Fibroblast of lung (primary cell): ENCODE measurements at regions not wholly inside any gene's neighbourhood (a gene's known extent, or its start where the extent isn't known, plus 50 kb on each side); places are given as distances from the start of the nearest gene placed in this dataset.

Experiments used
- DNase-seq, 2 donors: peaks; one replicate each; pipeline versions ENCODE4 v3.0.0 to v3.0.0-alpha.2; 2010; ENCODE audit warnings: low read depth in 2 of 2
- H2AFZ ChIP-seq: 2 replicates; pipeline ENCODE4 v1.5.1; 2012; ENCODE audit warnings: low read length, control low read depth, inconsistent platforms
- H3K27ac ChIP-seq: 2 replicates; pipeline ENCODE4 v1.5.1; 2011; ENCODE audit warnings: low read length, control low read depth; ENCODE audit not compliant: insufficient read depth
- H3K27me3 ChIP-seq: 2 replicates; pipeline ENCODE4 v1.5.1; 2011; ENCODE audit warnings: mild to moderate bottlenecking, low read length; ENCODE audit not compliant: control insufficient read depth, insufficient read depth
- H3K36me3 ChIP-seq: 2 replicates; pipeline ENCODE4 v1.5.1; 2011; ENCODE audit warnings: low read length; ENCODE audit not compliant: control insufficient read depth, insufficient read depth
- H3K4me1 ChIP-seq: 2 replicates; pipeline ENCODE4 v1.5.1; 2011; ENCODE audit warnings: low read length; ENCODE audit not compliant: control insufficient read depth, insufficient read depth; ENCODE audit errors: extremely low read depth
- H3K4me2 ChIP-seq: 2 replicates; pipeline ENCODE4 v1.5.1; 2011; ENCODE audit warnings: low read length, control low read depth; ENCODE audit not compliant: insufficient read depth; ENCODE audit errors: extremely low read depth
- H3K4me3 ChIP-seq, 4 experiments: fragments of 200-600 bp in 1 of 4; sonication (generic) in 1 of 4; replicated peaks in 1 of 4; 2 replicates each; pipeline ENCODE4 v1.5.1; 2011 to 2016; ENCODE audit warnings: low read length in 4 of 4, low read depth in 3 of 4, mild to moderate bottlenecking in 3 of 4, control low read depth in 2 of 4, inconsistent platforms in 1 of 4, mixed read lengths in 1 of 4; ENCODE audit not compliant: insufficient read depth in 1 of 4; ENCODE audit errors: control extremely low read depth in 1 of 4
- H3K79me2 ChIP-seq: 2 replicates; pipeline ENCODE4 v1.5.1; 2012; ENCODE audit warnings: mild to moderate bottlenecking, low read length, inconsistent platforms; ENCODE audit not compliant: control insufficient read depth, insufficient read depth
- H3K9ac ChIP-seq: 2 replicates; pipeline ENCODE4 v1.5.1; 2011; ENCODE audit warnings: mild to moderate bottlenecking, low read length, control low read depth; ENCODE audit not compliant: insufficient read depth
- H3K9me3 ChIP-seq: 2 replicates; pipeline ENCODE4 v1.5.1; 2012; ENCODE audit warnings: low read depth, low read length; ENCODE audit not compliant: control insufficient read depth, insufficient read depth
- H4K20me1 ChIP-seq: 2 replicates; pipeline ENCODE4 v1.5.1; 2011; ENCODE audit warnings: low read length; ENCODE audit not compliant: control insufficient read depth, insufficient read depth; ENCODE audit errors: extremely low read depth
- EZH2 ChIP-seq: IDR thresholded peaks from 2 replicates; pipeline ENCODE4 v1.5.1; 2012; ENCODE audit warnings: low read length, control low read depth, mild to moderate bottlenecking; ENCODE audit errors: missing control alignments
- TF ChIP-seq, protein P1 (sequence below), 2 donors: IDR thresholded peaks in 1 of 2; conservative IDR thresholded peaks in 1 of 2; 1 replicate in 1 of 2; 2 replicates in 1 of 2; pipeline ENCODE4 v1.5.1; 2011 to 2012; ENCODE audit warnings: low read length in 2 of 2, control low read depth in 1 of 2, inconsistent platforms in 1 of 2, low read depth in 1 of 2, mild to moderate bottlenecking in 1 of 2

GRCh38 chr22:49532869-49533802, 294.5 kb downstream of the BRD1 start:
- H4K20me1 ChIP-seq = no peaks in the 10 kb centered on the region
- H3K79me2 ChIP-seq = no peaks in the 10 kb centered on the region
- H3K36me3 ChIP-seq = no peaks in the 10 kb centered on the region
- DNase-seq = no peak
- no peak overlapping the region for H3K4me3 ChIP-seq
- H2AFZ ChIP-seq = no peak overlapping the region
- H3K27ac ChIP-seq = no peak overlapping the region
- no peak overlapping the region for H3K9ac ChIP-seq
- no peaks in the 10 kb centered on the region for H3K9me3 ChIP-seq
- H3K4me1 ChIP-seq = no peaks in the 10 kb centered on the region
- no peaks in the 10 kb centered on the region for H3K27me3 ChIP-seq
- no peak overlapping the region for H3K4me2 ChIP-seq
- TF ChIP-seq, protein P1, sequence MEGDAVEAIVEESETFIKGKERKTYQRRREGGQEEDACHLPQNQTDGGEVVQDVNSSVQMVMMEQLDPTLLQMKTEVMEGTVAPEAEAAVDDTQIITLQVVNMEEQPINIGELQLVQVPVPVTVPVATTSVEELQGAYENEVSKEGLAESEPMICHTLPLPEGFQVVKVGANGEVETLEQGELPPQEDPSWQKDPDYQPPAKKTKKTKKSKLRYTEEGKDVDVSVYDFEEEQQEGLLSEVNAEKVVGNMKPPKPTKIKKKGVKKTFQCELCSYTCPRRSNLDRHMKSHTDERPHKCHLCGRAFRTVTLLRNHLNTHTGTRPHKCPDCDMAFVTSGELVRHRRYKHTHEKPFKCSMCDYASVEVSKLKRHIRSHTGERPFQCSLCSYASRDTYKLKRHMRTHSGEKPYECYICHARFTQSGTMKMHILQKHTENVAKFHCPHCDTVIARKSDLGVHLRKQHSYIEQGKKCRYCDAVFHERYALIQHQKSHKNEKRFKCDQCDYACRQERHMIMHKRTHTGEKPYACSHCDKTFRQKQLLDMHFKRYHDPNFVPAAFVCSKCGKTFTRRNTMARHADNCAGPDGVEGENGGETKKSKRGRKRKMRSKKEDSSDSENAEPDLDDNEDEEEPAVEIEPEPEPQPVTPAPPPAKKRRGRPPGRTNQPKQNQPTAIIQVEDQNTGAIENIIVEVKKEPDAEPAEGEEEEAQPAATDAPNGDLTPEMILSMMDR (conservative IDR thresholded peaks at IDR 0.05 in 1 of 2, IDR thresholded peaks at IDR 0.05 in 1 of 2; ENCODE audit: low read depth in 1 of 2, low read length in 2 of 2) = no peak
- TF ChIP-seq EZH2 = no peak

- Histone ChIP-seq H3K9ac (no peak overlapping the region), H3K79me2 (no peaks in the 10 kb centered on the region), H3K27me3 (no peaks in the 10 kb centered on the region), H3K4me3 (no peak overlapping the region), H3K4me2 (no peak overlapping the region), H3K4me1 (no peaks in the 10 kb centered on the region), H3K36me3 (no peaks in the 10 kb centered on the region), H4K20me1 (no peaks in the 10 kb centered on the region), H3K9me3 (no peaks in the 10 kb centered on the region), H3K27ac (no peak overlapping the region), H2AFZ (no peak overlapping the region)
- DNase-seq = no peak
- TF ChIP-seq EZH2 = no peak
- TF ChIP-seq, protein P1 (conservative IDR thresholded peaks at IDR 0.05 in 1 of 2, IDR thresholded peaks at IDR 0.05 in 1 of 2; ENCODE audit: low read depth in 1 of 2, low read length in 2 of 2) = no peak
Observed at GRCh38 chr22:49531368-49531791, 296.3 kb downstream of the BRD1 start.

DNA sequence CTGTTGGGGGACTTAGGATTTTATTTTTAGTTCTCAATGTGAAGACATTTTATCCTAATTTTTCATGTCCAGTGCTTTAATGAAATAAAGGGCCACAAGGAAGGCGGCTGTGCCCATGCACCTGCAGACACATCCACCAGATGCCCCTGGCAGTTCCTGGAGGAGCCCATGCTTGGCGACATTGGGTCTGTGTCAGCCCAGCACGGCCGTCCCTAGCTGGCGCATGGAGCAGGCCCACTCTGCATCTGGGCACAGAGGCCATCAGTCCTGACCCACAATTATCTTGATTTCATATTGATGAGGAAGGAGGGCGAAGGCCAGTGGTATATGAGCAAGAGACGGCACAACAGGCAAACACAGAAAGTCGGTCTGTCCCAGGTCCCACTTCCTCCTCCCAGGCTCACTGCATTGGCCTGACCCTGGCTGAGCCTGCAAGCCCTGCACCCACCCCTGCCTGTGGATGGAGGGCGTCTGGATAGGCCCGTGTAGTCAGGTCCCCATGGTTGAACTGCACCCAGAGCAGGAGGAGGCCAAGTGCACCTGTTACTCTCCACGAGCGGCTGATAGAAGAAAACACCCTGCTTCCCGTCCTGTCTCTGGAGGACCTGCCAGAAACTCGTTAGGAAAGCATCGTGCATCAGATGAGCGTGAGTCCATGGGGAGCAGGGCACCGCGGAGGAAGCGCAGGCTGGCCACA, 296.9 kb downstream of the BRD1 start:
- TF ChIP-seq EZH2 = no peak
- TF ChIP-seq, protein P1 (conservative IDR thresholded peaks at IDR 0.05 in 1 of 2, IDR thresholded peaks at IDR 0.05 in 1 of 2; ENCODE audit: low read depth in 1 of 2, low read length in 2 of 2) = no peak
- Histone ChIP-seq H3K27ac (no peak overlapping the region), H3K9me3 (no peaks in the 10 kb centered on the region), H3K4me3 (no peak overlapping the region), H4K20me1 (no peaks in the 10 kb centered on the region), H3K36me3 (no peaks in the 10 kb centered on the region), H3K27me3 (no peaks in the 10 kb centered on the region), H3K4me2 (no peak overlapping the region), H3K79me2 (no peaks in the 10 kb centered on the region), H3K9ac (no peak overlapping the region), H2AFZ (no peak overlapping the region), H3K4me1 (no peaks in the 10 kb centered on the region)
- DNase-seq = no peak
